Small intestine (tissue), 7 donors: ENCODE measurements at regions not wholly inside any gene's neighbourhood (a gene's known extent, or its start where the extent isn't known, plus 50 kb on each side); places are given as distances from the start of the nearest gene placed in this dataset.

Source experiments
- DNase-seq, 2 donors: peaks; one replicate each; pipeline versions ENCODE4 v3.0.0 to v3.0.0-alpha.2; 2013
- FAIRE-seq: peaks from 2 replicates; lab custom pipeline; 2012; peaks lifted over from hg19 to GRCh38; lab: Jason Lieb, UNC
- H3K27ac ChIP-seq, 3 donors: one replicate each; pipeline ENCODE4 v1.5.1; 2013; ENCODE audit warnings: low read length in 2 of 3, mild to moderate bottlenecking in 2 of 3, control low read depth in 1 of 3, inconsistent platforms in 1 of 3, low read depth in 1 of 3, moderate library complexity in 1 of 3
- H3K27me3 ChIP-seq, 3 donors: one replicate each; pipeline ENCODE4 v1.6.1; 2013; ENCODE audit warnings: low read length in 3 of 3, inconsistent platforms in 1 of 3; ENCODE audit not compliant: control insufficient read depth in 3 of 3, insufficient read depth in 3 of 3
- H3K36me3 ChIP-seq, 3 donors: one replicate each; pipeline ENCODE4 v1.6.1; 2013; ENCODE audit warnings: low read length in 3 of 3, inconsistent platforms in 1 of 3, low read depth in 1 of 3, mild to moderate bottlenecking in 1 of 3, moderate library complexity in 1 of 3; ENCODE audit not compliant: control insufficient read depth in 3 of 3, insufficient read depth in 2 of 3
- H3K4me1 ChIP-seq, 3 donors: one replicate each; pipeline ENCODE4 v1.6.1; 2013; ENCODE audit warnings: low read length in 2 of 3, inconsistent platforms in 1 of 3, low read depth in 1 of 3, mild to moderate bottlenecking in 1 of 3, moderate library complexity in 1 of 3; ENCODE audit not compliant: control insufficient read depth in 3 of 3, insufficient read depth in 2 of 3
- H3K4me3 ChIP-seq, 3 donors: one replicate each; pipeline ENCODE4 v1.5.1; 2013; ENCODE audit warnings: low read length in 3 of 3, control low read depth in 1 of 3, inconsistent platforms in 1 of 3, low read depth in 1 of 3, mild to moderate bottlenecking in 1 of 3, moderate library complexity in 1 of 3
- H3K9me3 ChIP-seq, 2 donors: one replicate each; pipeline ENCODE4 v1.6.1; 2013; ENCODE audit warnings: low read depth in 1 of 2, low read length in 1 of 2; ENCODE audit not compliant: control insufficient read depth in 2 of 2, insufficient read depth in 1 of 2
- WGBS, 3 donors: extraction: QIAGEN DNeasy Blood & Tissue Kit; methylation state at CpG; one replicate each; pipeline ENCODE4 v1.1.7; 2013; 5-methylcytosine and 5-hydroxymethylcytosine counted together
- donor health status: healthy with polysubstance abuse.
- donor health status: control.
- donor health status: control.
- donor health status: Bipolar disorder and iron deficiency.
- donor health status: healthy.

GRCh38 chr10:36188080-36188453, 546.0 kb upstream of the FZD8 start:
- Histone ChIP-seq H3K27ac (no peak overlapping the region), H3K9me3 (peaks cover 0 to 3% of the 10 kb centered on the region in 2 donors), H3K4me3 (no peak overlapping the region), H3K36me3 (no peaks in the 10 kb centered on the region), H3K4me1 (no peaks in the 10 kb centered on the region), H3K27me3 (no peaks in the 10 kb centered on the region)
- DNase-seq (no peak), FAIRE-seq (no peak)
- WGBS, 3 donors, result 52 to 62% (median 58%) methylated on average over 8 of the region's 8 CpGs

GRCh38 chr10:36187380-36188079, 545.4 kb upstream of the FZD8 start:
- FAIRE-seq, result no peak
- no peaks in the 10 kb centered on the region for H3K36me3 ChIP-seq
- WGBS, 3 donors, result 67 to 81% (median 80%) methylated on average over 6 of the region's 6 CpGs
- no peaks in the 10 kb centered on the region for H3K4me1 ChIP-seq
- H3K9me3 ChIP-seq, result peaks cover 0 to 3% of the 10 kb centered on the region in 2 donors
- H3K4me3 ChIP-seq, result no peak overlapping the region
- H3K27me3 ChIP-seq, result no peaks in the 10 kb centered on the region
- DNase-seq, result no peak
- H3K27ac ChIP-seq, result no peak overlapping the region

GRCh38 chr10:36185097-36185496, 543.0 kb upstream of the FZD8 start:
- no peak overlapping the region for H3K27ac ChIP-seq
- H3K4me1 ChIP-seq, result no peaks in the 10 kb centered on the region
- FAIRE-seq, result no peak
- H3K9me3 ChIP-seq, result no peaks in the 10 kb centered on the region
- no peaks in the 10 kb centered on the region for H3K36me3 ChIP-seq
- no peak for DNase-seq
- H3K27me3 ChIP-seq, result no peaks in the 10 kb centered on the region
- 69 to 84% (median 84%) methylated on average over 6 of the region's 6 CpGs for WGBS, 3 donors
- H3K4me3 ChIP-seq, result no peak overlapping the region

- FAIRE-seq (no peak), DNase-seq (no peak)
- no peak overlapping the region for H3K27ac ChIP-seq
- 95 to 97% (median 96%) methylated on average over 6 of the region's 6 CpGs for WGBS, 3 donors
- no peaks in the 10 kb centered on the region for H3K27me3 ChIP-seq
- no peaks in the 10 kb centered on the region for H3K36me3 ChIP-seq
- H3K4me3 ChIP-seq, result no peak overlapping the region
- no peaks in the 10 kb centered on the region for H3K9me3 ChIP-seq
- no peaks in the 10 kb centered on the region for H3K4me1 ChIP-seq
Observed at GRCh38 chr10:36183726-36184125, 541.6 kb upstream of the FZD8 start.

- FAIRE-seq, result no peak
- H3K27ac ChIP-seq, result no peak overlapping the region
- DNase-seq, result no peak
- H3K27me3 ChIP-seq, result no peaks in the 10 kb centered on the region
- H3K36me3 ChIP-seq, result no peaks in the 10 kb centered on the region
- no peaks in the 10 kb centered on the region for H3K4me1 ChIP-seq
- no peaks in the 10 kb centered on the region for H3K9me3 ChIP-seq
- H3K4me3 ChIP-seq, result no peak overlapping the region
Observed at GRCh38 chr10:36183056-36183455, 541.0 kb upstream of the FZD8 start.

GRCh38 chr10:36182606-36183005, 540.5 kb upstream of the FZD8 start:
- peak in 1 of 2 donors; percentile 48 for DNase-seq
- H3K27ac ChIP-seq, result no peak overlapping the region
- no peaks in the 10 kb centered on the region for H3K9me3 ChIP-seq
- 20 to 47% (median 20%) methylated on average over 4 of the region's 4 CpGs for WGBS, 3 donors
- FAIRE-seq, result no peak
- H3K27me3 ChIP-seq, result no peaks in the 10 kb centered on the region
- no peaks in the 10 kb centered on the region for H3K4me1 ChIP-seq
- H3K36me3 ChIP-seq, result no peaks in the 10 kb centered on the region
- H3K4me3 ChIP-seq, result no peak overlapping the region

- FAIRE-seq (no peak), DNase-seq (no peak)
- Histone ChIP-seq H3K27me3 (no peaks in the 10 kb centered on the region), H3K36me3 (no peaks in the 10 kb centered on the region), H3K4me3 (no peak overlapping the region), H3K27ac (no peak overlapping the region), H3K4me1 (no peaks in the 10 kb centered on the region), H3K9me3 (no peaks in the 10 kb centered on the region)
- WGBS, 3 donors, result 42 to 57% (median 48%) methylated on average over 9 of the region's 9 CpGs
Observed at GRCh38 chr10:36182179-36182566, 540.1 kb upstream of the FZD8 start.

- Histone ChIP-seq H3K27me3 (no peaks in the 10 kb centered on the region), H3K9me3 (no peaks in the 10 kb centered on the region), H3K27ac (no peak overlapping the region), H3K4me1 (no peaks in the 10 kb centered on the region), H3K4me3 (no peak overlapping the region), H3K36me3 (no peaks in the 10 kb centered on the region)
- WGBS, 3 donors, result 37 to 54% (median 40%) methylated on average over 3 of the region's 3 CpGs
- no peak for FAIRE-seq
- no peak for DNase-seq
Observed at GRCh38 chr10:36181426-36182178, 539.5 kb upstream of the FZD8 start.
